ENCODE measurements at regions not wholly inside any gene's neighbourhood (a gene's known extent, or its start where the extent isn't known, plus 50 kb on each side); places are given as distances from the start of the nearest gene placed in this dataset.

- Histone ChIP-seq H3K4me2 (replicated peaks; ENCODE audit: extremely low read depth, low read length, poor library complexity, severe bottlenecking) (no peak overlapping the region), H3K27ac (ENCODE audit: low read depth in 1 of 2, low read length in 2 of 2) (no peak overlapping the region), H3K4me1 (ENCODE audit: control insufficient read depth in 1 of 2, insufficient read depth in 2 of 2, low read length in 2 of 2) (no peaks in the 10 kb centered on the region), H3K9me3 (replicated peaks in 1 of 2; ENCODE audit: control insufficient read depth in 1 of 2, insufficient read depth in 1 of 2, low read length in 2 of 2) (peaks cover 11 to 15% of the 10 kb centered on the region in 2 donors), H3K27me3 (ENCODE audit: control insufficient read depth in 2 of 2, insufficient read depth in 2 of 2, low read length in 2 of 2) (no peaks in the 10 kb centered on the region), H3K79me2 (ENCODE audit: insufficient read depth, low read length) (no peaks in the 10 kb centered on the region), H4K20me1 (ENCODE audit: insufficient read depth, low read length) (no peaks in the 10 kb centered on the region), H3K9ac (ENCODE audit: insufficient read depth, low read length, poor library complexity, severe bottlenecking) (no peak overlapping the region), H3K36me3 (replicated peaks in 1 of 2; ENCODE audit: control insufficient read depth in 1 of 2, insufficient read depth in 2 of 2, low read length in 2 of 2) (no peaks in the 10 kb centered on the region), H2AFZ (ENCODE audit: insufficient read depth, low read depth, low read length, poor library complexity, severe bottlenecking) (no peak overlapping the region), H3K4me3 (replicated peaks in 1 of 3; ENCODE audit: low read depth in 2 of 3, low read length in 3 of 3) (no peak overlapping the region)
- 80% methylated on average over 1 of the region's 2 CpGs for WGBS (ENCODE audit: insufficient coverage)
- Mint-ChIP-seq H3K36me3 (no peaks in the 10 kb centered on the region), H3K27me3 (ENCODE audit: low read depth in 3 of 3) (peaks cover 0 to 1% (median 0%) of the 10 kb centered on the region in 3 donors), H3K27ac (no peak overlapping the region), H3K4me3 (no peak overlapping the region), H3K4me1 (no peaks in the 10 kb centered on the region), H3K9me3 (peaks cover 0 to 8% (median 3%) of the 10 kb centered on the region in 7 donors)
- intact Hi-C loops (cut with micrococcal nuclease): no loop called here
- TF ChIP-seq, protein P1, sequence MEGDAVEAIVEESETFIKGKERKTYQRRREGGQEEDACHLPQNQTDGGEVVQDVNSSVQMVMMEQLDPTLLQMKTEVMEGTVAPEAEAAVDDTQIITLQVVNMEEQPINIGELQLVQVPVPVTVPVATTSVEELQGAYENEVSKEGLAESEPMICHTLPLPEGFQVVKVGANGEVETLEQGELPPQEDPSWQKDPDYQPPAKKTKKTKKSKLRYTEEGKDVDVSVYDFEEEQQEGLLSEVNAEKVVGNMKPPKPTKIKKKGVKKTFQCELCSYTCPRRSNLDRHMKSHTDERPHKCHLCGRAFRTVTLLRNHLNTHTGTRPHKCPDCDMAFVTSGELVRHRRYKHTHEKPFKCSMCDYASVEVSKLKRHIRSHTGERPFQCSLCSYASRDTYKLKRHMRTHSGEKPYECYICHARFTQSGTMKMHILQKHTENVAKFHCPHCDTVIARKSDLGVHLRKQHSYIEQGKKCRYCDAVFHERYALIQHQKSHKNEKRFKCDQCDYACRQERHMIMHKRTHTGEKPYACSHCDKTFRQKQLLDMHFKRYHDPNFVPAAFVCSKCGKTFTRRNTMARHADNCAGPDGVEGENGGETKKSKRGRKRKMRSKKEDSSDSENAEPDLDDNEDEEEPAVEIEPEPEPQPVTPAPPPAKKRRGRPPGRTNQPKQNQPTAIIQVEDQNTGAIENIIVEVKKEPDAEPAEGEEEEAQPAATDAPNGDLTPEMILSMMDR (IDR thresholded peaks at IDR 0.05): no peak
- no peak for DNase-seq
Measured at GRCh38 chr6:82492134-82492533, 128.5 kb downstream of the TPBG start.

DNA sequence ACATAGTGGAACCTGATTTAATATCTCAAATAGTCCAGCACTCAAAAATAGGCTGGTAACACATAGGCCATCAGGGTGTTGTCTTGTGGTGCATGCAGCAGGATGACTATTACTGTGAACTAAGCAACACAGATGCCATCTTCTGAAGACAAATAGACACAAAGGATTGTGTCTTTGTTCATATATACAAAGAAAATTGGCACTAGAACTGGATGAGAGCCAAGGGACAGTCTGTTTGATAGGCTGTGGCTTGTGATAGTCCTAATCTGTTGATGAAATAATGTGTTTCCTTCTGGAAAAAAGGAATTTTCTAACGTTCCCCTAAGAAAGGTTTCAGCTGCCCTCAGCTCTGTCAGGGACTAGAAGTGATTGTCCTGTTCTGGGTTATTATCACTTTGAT lies 129.8 kb downstream of the TPBG start:
- Mint-ChIP-seq H3K4me3 (no peak overlapping the region), H3K4me1 (no peaks in the 10 kb centered on the region), H3K9me3 (peaks cover 0 to 7% (median 3%) of the 10 kb centered on the region in 7 donors), H3K27me3 (ENCODE audit: low read depth in 3 of 3) (peaks cover 0 to 1% (median 0%) of the 10 kb centered on the region in 3 donors), H3K36me3 (no peaks in the 10 kb centered on the region), H3K27ac (no peak overlapping the region)
- H3K4me1 ChIP-seq (ENCODE audit: control insufficient read depth in 1 of 2, insufficient read depth in 2 of 2, low read length in 2 of 2): no peaks in the 10 kb centered on the region
- no peak overlapping the region for H2AFZ ChIP-seq (ENCODE audit: insufficient read depth, low read depth, low read length, poor library complexity, severe bottlenecking)
- intact Hi-C loops (cut with micrococcal nuclease): no loop called here
- no CpG with 5 or more reads among the region's 1 CpG for WGBS (ENCODE audit: insufficient coverage)
- TF ChIP-seq, protein P1 (IDR thresholded peaks at IDR 0.05): no peak
- H4K20me1 ChIP-seq (ENCODE audit: insufficient read depth, low read length): no peaks in the 10 kb centered on the region
- no peak overlapping the region for H3K4me3 ChIP-seq (replicated peaks in 1 of 3; ENCODE audit: low read depth in 2 of 3, low read length in 3 of 3)
- no peak overlapping the region for H3K4me2 ChIP-seq (replicated peaks; ENCODE audit: extremely low read depth, low read length, poor library complexity, severe bottlenecking)
- peaks cover 8 to 15% of the 10 kb centered on the region in 2 donors for H3K9me3 ChIP-seq (replicated peaks in 1 of 2; ENCODE audit: control insufficient read depth in 1 of 2, insufficient read depth in 1 of 2, low read length in 2 of 2)
- no peaks in the 10 kb centered on the region for H3K79me2 ChIP-seq (ENCODE audit: insufficient read depth, low read length)
- H3K27ac ChIP-seq (ENCODE audit: low read depth in 1 of 2, low read length in 2 of 2): no peak overlapping the region
- H3K9ac ChIP-seq (ENCODE audit: insufficient read depth, low read length, poor library complexity, severe bottlenecking): no peak overlapping the region
- H3K27me3 ChIP-seq (ENCODE audit: control insufficient read depth in 2 of 2, insufficient read depth in 2 of 2, low read length in 2 of 2): no peaks in the 10 kb centered on the region
- no peaks in the 10 kb centered on the region for H3K36me3 ChIP-seq (replicated peaks in 1 of 2; ENCODE audit: control insufficient read depth in 1 of 2, insufficient read depth in 2 of 2, low read length in 2 of 2)
- no peak for DNase-seq
